ENCODE measurements at regions not wholly inside any gene's neighbourhood (a gene's known extent, or its start where the extent isn't known, plus 50 kb on each side); places are given as distances from the start of the nearest gene placed in this dataset.

- TF ChIP-seq EZH2 (IDR thresholded peaks at IDR 0.05; ENCODE audit: borderline replicate concordance, low read depth, low read length, severe bottlenecking) (no peak), POLR2AphosphoS5 (IDR thresholded peaks at IDR 0.05; ENCODE audit: insufficient read depth, low read depth, low read length) (no peak), MYC (IDR thresholded peaks at IDR 0.05; ENCODE audit: low read depth, low read length) (no peak)
- dilution Hi-C loops (cut with MboI; ENCODE audit: extremely low pct_ligation_motif_present, low sequenced_read_pairs), result no loop called here
Observed at GRCh38 chr13:44661936-44662335, 85.8 kb upstream of the TSC22D1 start.

GRCh38 chr13:44660050-44660449, 83.9 kb upstream of the TSC22D1 start:
- TF ChIP-seq, protein P1, sequence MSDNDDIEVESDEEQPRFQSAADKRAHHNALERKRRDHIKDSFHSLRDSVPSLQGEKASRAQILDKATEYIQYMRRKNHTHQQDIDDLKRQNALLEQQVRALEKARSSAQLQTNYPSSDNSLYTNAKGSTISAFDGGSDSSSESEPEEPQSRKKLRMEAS (IDR thresholded peaks at IDR 0.05; ENCODE audit: insufficient read depth, insufficient read length), result no peak
- TF ChIP-seq JUN (IDR thresholded peaks at IDR 0.05; ENCODE audit: borderline replicate concordance, insufficient read depth, insufficient read length, low read depth), result no peak
- no peak for TF ChIP-seq MYC (IDR thresholded peaks at IDR 0.05; ENCODE audit: low read depth, low read length)
- ChIA-PET POLR2A (no interaction called here), CTCF (interaction anchor here (0.9 kb wide), 1 partner anchor 19 kb away, joined by 3 read pairs; no protein-coding TSS in a partner anchor)
- no peaks in the 10 kb centered on the region for H3K9me3 ChIP-seq (replicated peaks; ENCODE audit: control insufficient read depth, insufficient read depth, low read length)
- H3K4me2 ChIP-seq (ENCODE audit: insufficient read depth, low read length), result no peak overlapping the region
- no peaks in the 10 kb centered on the region for H4K20me1 ChIP-seq (replicated peaks; ENCODE audit: control insufficient read depth, extremely low read depth, insufficient read depth, low read length)
- dilution Hi-C loops (cut with MboI; ENCODE audit: extremely low pct_ligation_motif_present, low sequenced_read_pairs) (no loop called here), intact Hi-C loops (cut with micrococcal nuclease) (no loop called here)
- no peaks in the 10 kb centered on the region for H3K4me1 ChIP-seq (ENCODE audit: control insufficient read depth, extremely low read depth, insufficient read depth, low read length)
- H3K4me3 ChIP-seq (replicated peaks in 1 of 3; ENCODE audit: insufficient read depth in 1 of 3, low read depth in 1 of 3, low read length in 3 of 3), result no peak overlapping the region
- no peak for FAIRE-seq
- no peak overlapping the region for H3K9ac ChIP-seq (replicated peaks; ENCODE audit: extremely low read depth, insufficient read depth, low read length)
- no peaks in the 10 kb centered on the region for H3K36me3 ChIP-seq (ENCODE audit: control insufficient read depth in 2 of 2, extremely low read depth in 1 of 2, insufficient read depth in 2 of 2, low read length in 2 of 2)
- H3K27me3 ChIP-seq (ENCODE audit: control insufficient read depth in 2 of 2, insufficient read depth in 2 of 2, low read length in 2 of 2), result peaks cover 0 to 5% of the 10 kb centered on the region in 2 experiments
- no peaks in the 10 kb centered on the region for H3K9me1 ChIP-seq (replicated peaks; ENCODE audit: control insufficient read depth, extremely low read depth, insufficient read depth, low read length)
- no peak overlapping the region for H2AFZ ChIP-seq (ENCODE audit: low read depth, low read length)
- no peaks in the 10 kb centered on the region for H3K79me2 ChIP-seq (ENCODE audit: control insufficient read depth, insufficient read depth, low read length)
- BruUV-seq (replicated peaks), result no TSS peak
- no peak overlapping the region for H3K27ac ChIP-seq (ENCODE audit: insufficient read depth, low read depth, low read length)
- DNase-seq (ENCODE audit: low read depth, low spot score), result no peak

More at GRCh38 chr13:44661936-44662335, 85.8 kb upstream of the TSC22D1 start:
- H3K9ac ChIP-seq (replicated peaks; ENCODE audit: extremely low read depth, insufficient read depth, low read length), result no peak overlapping the region
- H3K4me2 ChIP-seq (ENCODE audit: insufficient read depth, low read length), result no peak overlapping the region
- intact Hi-C loops (cut with micrococcal nuclease), result no loop called here
- no TSS peak for BruUV-seq (replicated peaks)
- H3K79me2 ChIP-seq (ENCODE audit: control insufficient read depth, insufficient read depth, low read length), result no peaks in the 10 kb centered on the region
- ChIA-PET CTCF (interaction anchor here (1.0 kb wide), 1 partner anchor 9 kb away, joined by 3 read pairs; no protein-coding TSS in a partner anchor), POLR2A (no interaction called here)
- no peak for DNase-seq (ENCODE audit: low read depth, low spot score)
- no peaks in the 10 kb centered on the region for H3K4me1 ChIP-seq (ENCODE audit: control insufficient read depth, extremely low read depth, insufficient read depth, low read length)
- H4K20me1 ChIP-seq (replicated peaks; ENCODE audit: control insufficient read depth, extremely low read depth, insufficient read depth, low read length), result no peaks in the 10 kb centered on the region
- FAIRE-seq, result no peak
- H3K9me3 ChIP-seq (replicated peaks; ENCODE audit: control insufficient read depth, insufficient read depth, low read length), result no peaks in the 10 kb centered on the region
- no peaks in the 10 kb centered on the region for H3K36me3 ChIP-seq (ENCODE audit: control insufficient read depth in 2 of 2, extremely low read depth in 1 of 2, insufficient read depth in 2 of 2, low read length in 2 of 2)
- H3K27me3 ChIP-seq (ENCODE audit: control insufficient read depth in 2 of 2, insufficient read depth in 2 of 2, low read length in 2 of 2), result peaks cover 0 to 5% of the 10 kb centered on the region in 2 experiments
- H2AFZ ChIP-seq (ENCODE audit: low read depth, low read length), result no peak overlapping the region
- no peaks in the 10 kb centered on the region for H3K9me1 ChIP-seq (replicated peaks; ENCODE audit: control insufficient read depth, extremely low read depth, insufficient read depth, low read length)
- no peak overlapping the region for H3K27ac ChIP-seq (ENCODE audit: insufficient read depth, low read depth, low read length)
- H3K4me3 ChIP-seq (replicated peaks in 1 of 3; ENCODE audit: insufficient read depth in 1 of 3, low read depth in 1 of 3, low read length in 3 of 3), result no peak overlapping the region
